MM.1S (cell line): ENCODE measurements at regions not wholly inside any gene's neighbourhood (a gene's known extent, or its start where the extent isn't known, plus 50 kb on each side); places are given as distances from the start of the nearest gene placed in this dataset.

Experiments
- DNase-seq: peaks from one replicate; pipeline ENCODE4 v3.0.0-alpha.2; 2015
- H2AFZ ChIP-seq: fragments of 300-600 bp; sonication (generic); 2 replicates; pipeline ENCODE4 v1.6.0; 2016; ENCODE audit warnings: antibody characterized with exemption, low read length
- H3F3A ChIP-seq: fragments of 300-600 bp; sonication (generic); 2 replicates; pipeline ENCODE4 v1.6.1; 2016; ENCODE audit warnings: mild to moderate bottlenecking, antibody characterized with exemption, low read length, moderate library complexity, mixed read lengths; ENCODE audit not compliant: insufficient read depth
- H3K27ac ChIP-seq: fragments of 300-600 bp; sonication (generic); 2 replicates; pipeline ENCODE4 v1.5.1; 2016; ENCODE audit warnings: mild to moderate bottlenecking, low read length
- H3K27me3 ChIP-seq: fragments of 300-600 bp; sonication (generic); replicated peaks from 2 replicates; pipeline ENCODE4 v1.6.0; 2016; ENCODE audit warnings: low read length; ENCODE audit not compliant: insufficient read depth
- H3K36me3 ChIP-seq: fragments of 300-600 bp; sonication (generic); replicated peaks from 2 replicates; pipeline ENCODE4 v1.6.1; 2016; ENCODE audit warnings: mild to moderate bottlenecking, low read length, mixed read lengths; ENCODE audit not compliant: insufficient read depth
- H3K4me1 ChIP-seq: fragments of 300-600 bp; sonication (generic); 2 replicates; pipeline ENCODE4 v1.6.1; 2016; ENCODE audit warnings: low read length, mixed read lengths
- H3K4me2 ChIP-seq: fragments of 300-600 bp; sonication (generic); 2 replicates; pipeline ENCODE4 v1.6.0; 2016; ENCODE audit warnings: low read depth, low read length
- H3K4me3 ChIP-seq: fragments of 300-600 bp; sonication (generic); 2 replicates; pipeline ENCODE4 v1.5.1; 2016; ENCODE audit warnings: low read length, mixed read lengths
- H3K79me2 ChIP-seq: fragments of 300-600 bp; sonication (generic); 2 replicates; pipeline ENCODE4 v1.6.1; 2016; ENCODE audit warnings: mixed run types, low read length, mixed read lengths
- H3K9ac ChIP-seq: fragments of 300-600 bp; sonication (generic); 2 replicates; pipeline ENCODE4 v1.6.1; 2016; ENCODE audit warnings: low read length, mixed read lengths
- H3K9me2 ChIP-seq: fragments of 300-600 bp; sonication (generic); replicated peaks from 2 replicates; pipeline ENCODE4 v1.6.1; 2016; ENCODE audit warnings: mild to moderate bottlenecking, low read length, mixed read lengths; ENCODE audit not compliant: insufficient read depth
- H3K9me3 ChIP-seq: fragments of 300-600 bp; sonication (generic); replicated peaks from 2 replicates; pipeline ENCODE4 v1.6.1; 2016; ENCODE audit warnings: mild to moderate bottlenecking, low read length, mixed read lengths; ENCODE audit not compliant: insufficient read depth
- H4K20me1 ChIP-seq: fragments of 300-600 bp; sonication (generic); 2 replicates; pipeline ENCODE4 v1.6.1; 2016; ENCODE audit warnings: mild to moderate bottlenecking, low read length, moderate library complexity, mixed read lengths; ENCODE audit not compliant: insufficient read depth
- EZH2 ChIP-seq: fragments of 300-600 bp; sonication (generic); optimal IDR thresholded peaks from 2 replicates; pipeline ENCODE3; 2017; ENCODE audit warnings: low read depth, mild to moderate bottlenecking, antibody characterized with exemption, low read length, mixed read lengths
- EZH2phosphoT487 ChIP-seq: fragments of 300-600 bp; sonication (generic); IDR thresholded peaks from 2 replicates; pipeline ENCODE4 v1.6.1; 2018; ENCODE audit warnings: antibody characterized with exemption, low read length
- TF ChIP-seq, protein P1 (sequence below): fragments of 300-600 bp; sonication (generic); IDR thresholded peaks from 2 replicates; pipeline ENCODE4 v1.5.1; 2016; ENCODE audit warnings: antibody characterized with exemption, low read length, mixed read lengths

DNA sequence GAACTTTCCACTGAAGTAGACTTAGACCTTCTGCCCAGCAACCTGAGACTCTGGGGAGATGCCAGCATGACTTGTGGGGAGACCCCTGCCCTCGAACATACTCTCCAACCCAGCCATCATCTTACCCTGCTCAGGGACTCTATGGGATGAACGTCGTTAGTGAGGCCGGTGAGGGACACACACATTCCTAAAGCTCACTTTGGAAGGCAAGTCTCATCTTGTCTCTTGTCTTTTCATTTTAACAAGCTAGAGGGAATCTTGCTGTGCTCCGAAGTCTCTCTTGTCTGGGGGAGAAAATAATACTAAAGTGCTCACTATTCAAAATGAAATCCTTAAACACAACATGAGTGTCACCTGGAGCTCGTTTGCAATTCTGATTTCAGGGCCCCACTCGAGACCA is 239.5 kb upstream of the HES1 start:
- Histone ChIP-seq H3K27ac (no peak overlapping the region), H3K9me2 (no peaks in the 10 kb centered on the region), H3F3A (no peaks in the 10 kb centered on the region), H3K4me2 (no peak overlapping the region), H3K4me1 (no peaks in the 10 kb centered on the region), H3K36me3 (no peaks in the 10 kb centered on the region), H2AFZ (no peak overlapping the region), H3K4me3 (no peak overlapping the region), H3K9me3 (no peaks in the 10 kb centered on the region), H3K9ac (no peak overlapping the region), H3K79me2 (no peaks in the 10 kb centered on the region), H4K20me1 (no peaks in the 10 kb centered on the region), H3K27me3 (no peaks in the 10 kb centered on the region)
- no peak for TF ChIP-seq EZH2phosphoT487
- TF ChIP-seq, protein P1, sequence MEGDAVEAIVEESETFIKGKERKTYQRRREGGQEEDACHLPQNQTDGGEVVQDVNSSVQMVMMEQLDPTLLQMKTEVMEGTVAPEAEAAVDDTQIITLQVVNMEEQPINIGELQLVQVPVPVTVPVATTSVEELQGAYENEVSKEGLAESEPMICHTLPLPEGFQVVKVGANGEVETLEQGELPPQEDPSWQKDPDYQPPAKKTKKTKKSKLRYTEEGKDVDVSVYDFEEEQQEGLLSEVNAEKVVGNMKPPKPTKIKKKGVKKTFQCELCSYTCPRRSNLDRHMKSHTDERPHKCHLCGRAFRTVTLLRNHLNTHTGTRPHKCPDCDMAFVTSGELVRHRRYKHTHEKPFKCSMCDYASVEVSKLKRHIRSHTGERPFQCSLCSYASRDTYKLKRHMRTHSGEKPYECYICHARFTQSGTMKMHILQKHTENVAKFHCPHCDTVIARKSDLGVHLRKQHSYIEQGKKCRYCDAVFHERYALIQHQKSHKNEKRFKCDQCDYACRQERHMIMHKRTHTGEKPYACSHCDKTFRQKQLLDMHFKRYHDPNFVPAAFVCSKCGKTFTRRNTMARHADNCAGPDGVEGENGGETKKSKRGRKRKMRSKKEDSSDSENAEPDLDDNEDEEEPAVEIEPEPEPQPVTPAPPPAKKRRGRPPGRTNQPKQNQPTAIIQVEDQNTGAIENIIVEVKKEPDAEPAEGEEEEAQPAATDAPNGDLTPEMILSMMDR: no peak
- TF ChIP-seq EZH2: no peak
- DNase-seq: no peak

DNA sequence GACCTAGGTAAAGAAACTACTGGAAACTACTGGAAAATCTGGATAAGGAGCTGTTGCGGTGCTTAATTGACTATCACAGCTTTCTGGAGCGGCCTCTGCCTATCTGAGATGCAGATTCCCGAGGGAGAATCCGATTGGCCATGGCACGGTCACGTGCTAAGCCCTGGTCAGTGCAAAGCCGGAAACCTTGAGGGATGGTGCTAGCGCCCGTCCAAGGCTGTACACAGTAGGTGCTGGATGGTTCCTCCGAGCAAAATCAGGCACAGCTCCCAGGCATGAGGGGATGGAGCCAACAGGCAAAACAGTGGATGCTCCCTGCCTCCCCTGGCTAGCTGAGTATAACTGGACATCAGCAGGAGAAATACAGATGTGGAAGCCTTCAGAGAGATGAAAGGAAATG is 238.7 kb upstream of the HES1 start:
- no peak overlapping the region for H3K9ac ChIP-seq
- H4K20me1 ChIP-seq: no peaks in the 10 kb centered on the region
- H3K27ac ChIP-seq: no peak overlapping the region
- no peaks in the 10 kb centered on the region for H3K36me3 ChIP-seq
- H3K4me3 ChIP-seq: no peak overlapping the region
- H3K9me2 ChIP-seq: no peaks in the 10 kb centered on the region
- no peaks in the 10 kb centered on the region for H3K4me1 ChIP-seq
- no peak for DNase-seq
- no peaks in the 10 kb centered on the region for H3F3A ChIP-seq
- no peaks in the 10 kb centered on the region for H3K9me3 ChIP-seq
- no peak for TF ChIP-seq EZH2phosphoT487
- TF ChIP-seq, protein P1: no peak
- no peak for TF ChIP-seq EZH2
- H2AFZ ChIP-seq: no peak overlapping the region
- no peaks in the 10 kb centered on the region for H3K27me3 ChIP-seq
- no peaks in the 10 kb centered on the region for H3K79me2 ChIP-seq
- H3K4me2 ChIP-seq: no peak overlapping the region

DNA sequence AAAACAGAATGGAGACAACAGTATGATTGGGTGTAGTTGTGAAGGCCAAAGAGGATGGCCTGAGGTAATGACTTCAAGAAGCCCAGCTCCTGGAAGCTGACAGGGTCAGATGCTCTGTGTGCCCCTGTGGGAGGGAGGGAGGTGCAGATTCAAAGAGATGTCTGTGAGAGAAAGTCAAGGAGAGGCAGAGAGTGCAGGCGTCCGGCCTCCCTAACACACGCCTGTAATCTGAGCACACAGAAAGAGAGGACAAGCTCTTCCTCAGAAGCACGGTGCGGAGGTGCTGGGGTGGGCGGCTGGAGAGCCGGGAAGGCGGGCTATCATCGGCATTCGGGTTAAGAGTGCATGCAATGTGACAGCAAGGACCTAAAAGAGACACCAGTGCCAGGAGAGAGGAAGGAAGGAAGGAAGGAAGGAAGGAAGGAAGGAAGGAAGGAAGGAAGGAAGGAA is 238.2 kb upstream of the HES1 start:
- Histone ChIP-seq H2AFZ (no peak overlapping the region), H3K4me3 (no peak overlapping the region), H3K4me2 (no peak overlapping the region), H3K4me1 (no peaks in the 10 kb centered on the region), H3K36me3 (no peaks in the 10 kb centered on the region), H3K27ac (no peak overlapping the region), H3K9me2 (no peaks in the 10 kb centered on the region), H3K9me3 (no peaks in the 10 kb centered on the region), H3F3A (no peaks in the 10 kb centered on the region), H3K79me2 (no peaks in the 10 kb centered on the region), H4K20me1 (no peaks in the 10 kb centered on the region), H3K27me3 (no peaks in the 10 kb centered on the region), H3K9ac (no peak overlapping the region)
- no peak for DNase-seq
- TF ChIP-seq, protein P1: no peak
- TF ChIP-seq EZH2phosphoT487 (no peak), EZH2 (no peak)
